GM21723 (cell line): ENCODE measurements at regions not wholly inside any gene's neighbourhood (a gene's known extent, or its start where the extent isn't known, plus 50 kb on each side); places are given as distances from the start of the nearest gene placed in this dataset.
"Not testable (repeated sequence)": the region's sequence is repeated elsewhere in the genome, so short reads cannot be mapped to it uniquely, and the experiment has no call there.

Source experiments
- ATAC-seq: cut with Tn5 transposase; IDR thresholded peaks from one replicate; pipeline ENCODE4 v1.9.1; 2021; ENCODE audit warnings: mild to moderate bottlenecking, moderate library complexity; ENCODE audit not compliant: unreplicated experiment

GRCh38 chr15:96466389-96466947 lies 136.0 kb downstream of the NR2F2 start:
- no peak for ATAC-seq

GRCh38 chr15:96468036-96468435 lies 137.5 kb downstream of the NR2F2 start:
- ATAC-seq: no peak

- no peak for ATAC-seq
These were observed 140.3 kb downstream of the NR2F2 start for GRCh38 chr15:96470681-96471310.

- ATAC-seq: no peak
These were observed 142.2 kb downstream of the NR2F2 start for GRCh38 chr15:96472681-96473080.

- ATAC-seq: no peak
These were observed 143.1 kb downstream of the NR2F2 start for GRCh38 chr15:96473556-96473955.

GRCh38 chr15:96474231-96474664 lies 143.7 kb downstream of the NR2F2 start:
- no peak for ATAC-seq

GRCh38 chr15:96477227-96477626 lies 146.7 kb downstream of the NR2F2 start:
- ATAC-seq: no peak

- not testable (repeated sequence) for ATAC-seq
These were observed 153.9 kb downstream of the NR2F2 start for GRCh38 chr15:96484412-96484811.

- no peak for ATAC-seq
These were observed 154.3 kb downstream of the NR2F2 start for GRCh38 chr15:96484830-96485229.

- ATAC-seq: no peak
These were observed 156.7 kb downstream of the NR2F2 start for GRCh38 chr15:96487245-96487644.

GRCh38 chr15:96491066-96491699 lies 160.7 kb downstream of the NR2F2 start:
- ATAC-seq: not testable (repeated sequence)

GRCh38 chr15:96491700-96492644 lies 161.5 kb downstream of the NR2F2 start:
- not testable (repeated sequence) for ATAC-seq

GRCh38 chr15:96494505-96494904 lies 164.0 kb downstream of the NR2F2 start:
- no peak for ATAC-seq

- ATAC-seq: no peak
These were observed 164.9 kb downstream of the NR2F2 start for GRCh38 chr15:96495386-96495785.

- no peak for ATAC-seq
These were observed 167.5 kb downstream of the NR2F2 start for GRCh38 chr15:96497951-96498350.

- ATAC-seq: no peak
These were observed 170.0 kb downstream of the NR2F2 start for GRCh38 chr15:96500508-96500907.

- no peak for ATAC-seq
These were observed 170.9 kb downstream of the NR2F2 start for GRCh38 chr15:96501362-96501761.

GRCh38 chr15:96502196-96502595 lies 171.7 kb downstream of the NR2F2 start:
- ATAC-seq: no peak

GRCh38 chr15:96503276-96503675 lies 172.8 kb downstream of the NR2F2 start:
- no peak for ATAC-seq

- ATAC-seq: no peak
These were observed 173.9 kb downstream of the NR2F2 start for GRCh38 chr15:96504371-96504770.

GRCh38 chr15:96505014-96505413 lies 174.5 kb downstream of the NR2F2 start:
- no peak for ATAC-seq
